ENCODE measurements at regions not wholly inside any gene's neighbourhood (a gene's known extent, or its start where the extent isn't known, plus 50 kb on each side); places are given as distances from the start of the nearest gene placed in this dataset.

DNA sequence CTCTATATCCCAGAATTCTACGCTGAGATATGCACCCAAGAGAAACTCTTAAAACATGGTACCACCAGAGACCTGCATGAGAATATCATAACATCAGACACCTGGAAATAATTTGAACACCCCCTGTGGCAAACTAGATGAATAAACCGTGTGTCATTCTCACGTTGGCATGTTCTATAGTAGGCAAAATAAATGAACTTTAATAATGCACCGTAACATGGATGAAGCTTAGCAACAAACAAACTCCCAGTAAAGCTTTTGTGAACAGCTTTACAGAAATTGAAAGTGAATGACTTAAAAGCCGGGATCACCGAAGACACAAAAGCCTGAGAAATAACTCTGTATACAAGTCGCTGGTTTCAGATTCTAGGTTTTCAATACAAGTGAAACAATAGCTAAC is 1166.8 kb upstream of the CITED2 start:
- Histone ChIP-seq H3K4me1 (ENCODE audit: low read length) (no peaks in the 10 kb centered on the region), H3F3A (ENCODE audit: insufficient read depth, low read length) (no peaks in the 10 kb centered on the region), H3K79me2 (ENCODE audit: low read length) (no peaks in the 10 kb centered on the region), H3K9ac (ENCODE audit: low read length) (no peak overlapping the region), H4K20me1 (ENCODE audit: insufficient read depth, low read length) (no peaks in the 10 kb centered on the region), H2AFZ (ENCODE audit: low read length) (no peak overlapping the region), H3K36me3 (replicated peaks; ENCODE audit: insufficient read depth, low read length) (no peaks in the 10 kb centered on the region), H3K4me3 (ENCODE audit: low read length) (no peak overlapping the region), H3K27ac (ENCODE audit: low read length) (no peak overlapping the region), H3K9me2 (replicated peaks; ENCODE audit: insufficient read depth, low read length) (no peaks in the 10 kb centered on the region), H3K9me3 (replicated peaks; ENCODE audit: insufficient read depth, low read length) (no peaks in the 10 kb centered on the region), H3K27me3 (replicated peaks; ENCODE audit: insufficient read depth, low read length) (no peaks in the 10 kb centered on the region), H3K4me2 (ENCODE audit: low read depth, low read length) (no peak overlapping the region)
- no peak for TF ChIP-seq EZH2 (optimal IDR thresholded peaks at IDR 0.05; ENCODE audit: low read depth, low read length)
- TF ChIP-seq, protein P1, sequence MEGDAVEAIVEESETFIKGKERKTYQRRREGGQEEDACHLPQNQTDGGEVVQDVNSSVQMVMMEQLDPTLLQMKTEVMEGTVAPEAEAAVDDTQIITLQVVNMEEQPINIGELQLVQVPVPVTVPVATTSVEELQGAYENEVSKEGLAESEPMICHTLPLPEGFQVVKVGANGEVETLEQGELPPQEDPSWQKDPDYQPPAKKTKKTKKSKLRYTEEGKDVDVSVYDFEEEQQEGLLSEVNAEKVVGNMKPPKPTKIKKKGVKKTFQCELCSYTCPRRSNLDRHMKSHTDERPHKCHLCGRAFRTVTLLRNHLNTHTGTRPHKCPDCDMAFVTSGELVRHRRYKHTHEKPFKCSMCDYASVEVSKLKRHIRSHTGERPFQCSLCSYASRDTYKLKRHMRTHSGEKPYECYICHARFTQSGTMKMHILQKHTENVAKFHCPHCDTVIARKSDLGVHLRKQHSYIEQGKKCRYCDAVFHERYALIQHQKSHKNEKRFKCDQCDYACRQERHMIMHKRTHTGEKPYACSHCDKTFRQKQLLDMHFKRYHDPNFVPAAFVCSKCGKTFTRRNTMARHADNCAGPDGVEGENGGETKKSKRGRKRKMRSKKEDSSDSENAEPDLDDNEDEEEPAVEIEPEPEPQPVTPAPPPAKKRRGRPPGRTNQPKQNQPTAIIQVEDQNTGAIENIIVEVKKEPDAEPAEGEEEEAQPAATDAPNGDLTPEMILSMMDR (IDR thresholded peaks at IDR 0.05; ENCODE audit: low read length): no peak
- no peak for TF ChIP-seq EZH2phosphoT487 (IDR thresholded peaks at IDR 0.05; ENCODE audit: low read length)
- DNase-seq: no peak

DNA sequence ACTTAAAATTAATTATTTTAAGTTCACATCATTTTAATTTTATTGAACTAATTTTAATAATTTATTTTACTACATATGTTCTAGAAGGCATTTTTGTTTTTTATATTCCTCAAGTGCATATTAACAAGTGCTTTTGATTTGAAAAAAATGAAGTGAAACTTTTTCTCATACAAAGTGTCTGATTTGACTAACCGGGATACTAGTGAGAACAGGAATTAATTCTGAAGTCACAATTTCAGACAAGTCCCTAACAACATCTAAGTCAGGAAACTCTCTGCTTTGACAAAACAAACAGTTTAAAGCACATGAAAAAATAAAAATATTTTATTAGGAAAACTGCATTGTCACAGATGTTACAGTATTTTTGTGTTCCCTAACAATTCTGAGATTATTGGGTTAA is 1166.3 kb upstream of the CITED2 start:
- Histone ChIP-seq H4K20me1 (ENCODE audit: insufficient read depth, low read length) (no peaks in the 10 kb centered on the region), H3K9ac (ENCODE audit: low read length) (no peak overlapping the region), H3K36me3 (replicated peaks; ENCODE audit: insufficient read depth, low read length) (no peaks in the 10 kb centered on the region), H3K4me1 (ENCODE audit: low read length) (no peaks in the 10 kb centered on the region), H3F3A (ENCODE audit: insufficient read depth, low read length) (no peaks in the 10 kb centered on the region), H3K79me2 (ENCODE audit: low read length) (no peaks in the 10 kb centered on the region), H3K9me2 (replicated peaks; ENCODE audit: insufficient read depth, low read length) (no peaks in the 10 kb centered on the region), H3K27me3 (replicated peaks; ENCODE audit: insufficient read depth, low read length) (no peaks in the 10 kb centered on the region), H3K9me3 (replicated peaks; ENCODE audit: insufficient read depth, low read length) (no peaks in the 10 kb centered on the region), H3K4me2 (ENCODE audit: low read depth, low read length) (no peak overlapping the region), H3K4me3 (ENCODE audit: low read length) (no peak overlapping the region), H3K27ac (ENCODE audit: low read length) (no peak overlapping the region), H2AFZ (ENCODE audit: low read length) (no peak overlapping the region)
- TF ChIP-seq EZH2phosphoT487 (IDR thresholded peaks at IDR 0.05; ENCODE audit: low read length) (no peak), EZH2 (optimal IDR thresholded peaks at IDR 0.05; ENCODE audit: low read depth, low read length) (no peak)
- TF ChIP-seq, protein P1 (IDR thresholded peaks at IDR 0.05; ENCODE audit: low read length): no peak
- DNase-seq: no peak

DNA sequence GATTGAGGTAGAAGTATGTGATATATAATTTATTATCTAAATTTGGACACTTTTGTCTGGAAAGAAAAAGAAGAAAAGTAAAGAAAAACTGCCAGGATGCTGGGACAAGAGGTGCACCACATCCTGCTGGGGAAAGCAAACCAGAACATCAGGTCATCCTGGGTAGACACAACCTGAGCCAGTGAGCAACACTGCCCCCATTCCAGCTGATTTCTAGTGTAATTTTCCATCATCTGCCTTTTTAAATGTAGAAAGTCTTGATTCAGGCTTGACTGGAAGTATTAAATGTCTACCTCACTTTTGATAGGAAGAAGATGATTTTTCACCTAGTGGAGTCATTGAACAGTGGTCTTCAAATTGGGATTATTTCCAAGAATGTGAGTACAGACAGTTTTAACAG is 1164.5 kb upstream of the CITED2 start:
- H3K27ac ChIP-seq (ENCODE audit: low read length): no peak overlapping the region
- H3K4me2 ChIP-seq (ENCODE audit: low read depth, low read length): no peak overlapping the region
- H3K4me3 ChIP-seq (ENCODE audit: low read length): no peak overlapping the region
- TF ChIP-seq, protein P1 (IDR thresholded peaks at IDR 0.05; ENCODE audit: low read length): no peak
- TF ChIP-seq EZH2phosphoT487 (IDR thresholded peaks at IDR 0.05; ENCODE audit: low read length) (no peak), EZH2 (optimal IDR thresholded peaks at IDR 0.05; ENCODE audit: low read depth, low read length) (no peak)
- DNase-seq: no peak
- no peaks in the 10 kb centered on the region for H3K36me3 ChIP-seq (replicated peaks; ENCODE audit: insufficient read depth, low read length)
- H3K9me3 ChIP-seq (replicated peaks; ENCODE audit: insufficient read depth, low read length): no peaks in the 10 kb centered on the region
- no peaks in the 10 kb centered on the region for H3K79me2 ChIP-seq (ENCODE audit: low read length)
- H3K4me1 ChIP-seq (ENCODE audit: low read length): no peaks in the 10 kb centered on the region
- H3K27me3 ChIP-seq (replicated peaks; ENCODE audit: insufficient read depth, low read length): no peaks in the 10 kb centered on the region
- no peak overlapping the region for H3K9ac ChIP-seq (ENCODE audit: low read length)
- H2AFZ ChIP-seq (ENCODE audit: low read length): no peak overlapping the region
- no peaks in the 10 kb centered on the region for H3K9me2 ChIP-seq (replicated peaks; ENCODE audit: insufficient read depth, low read length)
- no peaks in the 10 kb centered on the region for H3F3A ChIP-seq (ENCODE audit: insufficient read depth, low read length)
- H4K20me1 ChIP-seq (ENCODE audit: insufficient read depth, low read length): no peaks in the 10 kb centered on the region
